IPS-18c (cell line): ENCODE measurements at regions not wholly inside any gene's neighbourhood (a gene's known extent, or its start where the extent isn't known, plus 50 kb on each side); places are given as distances from the start of the nearest gene placed in this dataset.

Source experiments
- H3K4me3 ChIP-seq: 2 replicates; pipeline ENCODE4 v1.7.0; 2013; ENCODE audit warnings: low read depth, mild to moderate bottlenecking, low read length, moderate library complexity; ENCODE audit not compliant: insufficient read depth
- H3K9me3 ChIP-seq: one replicate; pipeline ENCODE4 v1.6.1; 2013; ENCODE audit warnings: mild to moderate bottlenecking, low read length, moderate library complexity; ENCODE audit not compliant: control insufficient read depth, insufficient read depth

DNA sequence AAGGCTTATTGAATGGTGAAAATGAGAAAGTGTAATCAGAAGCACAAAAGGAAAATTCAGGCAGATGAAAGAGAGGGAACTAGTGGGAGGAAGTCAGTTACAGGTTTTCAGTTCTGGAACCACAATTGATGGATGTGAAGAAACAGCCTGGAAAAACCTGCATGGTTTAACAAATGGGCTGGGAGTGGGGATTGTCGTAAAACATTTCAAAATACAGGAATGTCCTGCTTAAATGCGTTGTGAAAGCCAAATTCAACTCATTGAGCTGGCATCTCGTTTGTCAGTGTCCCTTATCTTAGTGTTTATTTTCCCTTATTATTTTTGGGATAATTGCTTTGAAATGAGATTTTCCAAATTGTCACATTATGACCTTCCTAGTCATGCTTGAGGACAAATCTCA lies 106.5 kb upstream of the RFC3 start:
- no peaks in the 10 kb centered on the region for H3K9me3 ChIP-seq

DNA sequence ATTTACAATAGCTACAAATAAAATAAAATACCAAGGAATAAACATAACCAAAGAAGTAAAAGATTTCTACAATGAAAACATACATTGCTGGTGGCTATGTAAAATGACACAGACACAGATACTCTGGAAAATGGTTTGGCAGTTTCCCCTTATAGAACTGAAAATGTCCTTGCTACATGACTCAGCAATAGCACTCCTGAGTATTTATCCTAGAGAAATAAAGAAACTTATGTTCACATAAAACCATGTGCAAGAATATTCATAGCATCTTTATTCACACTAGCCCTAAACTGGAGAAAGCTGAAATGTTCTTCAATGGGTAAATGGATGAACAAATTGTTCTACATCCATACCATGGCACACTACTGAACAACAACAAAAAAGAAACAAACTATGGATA lies 100.2 kb upstream of the RFC3 start:
- H3K4me3 ChIP-seq = no peak overlapping the region
- no peaks in the 10 kb centered on the region for H3K9me3 ChIP-seq

More for the DNA sequence above, 106.5 kb upstream of the RFC3 start:
- H3K4me3 ChIP-seq = no peak overlapping the region

DNA sequence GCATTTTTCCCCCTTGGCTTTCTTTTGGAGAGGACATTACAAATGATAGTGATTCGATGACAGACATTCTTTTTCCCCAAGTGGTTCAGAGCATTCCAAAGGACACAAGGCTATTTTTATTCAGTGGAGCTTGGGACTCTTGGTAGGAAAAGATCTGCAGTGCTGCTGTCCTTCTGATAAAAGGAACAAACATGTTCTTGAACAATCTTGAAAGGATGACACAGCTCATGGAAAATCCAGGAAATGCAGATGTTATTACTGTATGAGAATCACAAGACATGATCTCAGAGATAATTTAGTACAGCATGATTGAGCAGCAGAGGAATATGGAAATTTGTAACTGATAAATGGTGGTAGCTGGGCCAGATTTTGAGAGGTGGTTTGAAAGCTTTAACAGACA lies 96.2 kb upstream of the RFC3 start:
- no peaks in the 10 kb centered on the region for H3K9me3 ChIP-seq
- H3K4me3 ChIP-seq = no peak overlapping the region

DNA sequence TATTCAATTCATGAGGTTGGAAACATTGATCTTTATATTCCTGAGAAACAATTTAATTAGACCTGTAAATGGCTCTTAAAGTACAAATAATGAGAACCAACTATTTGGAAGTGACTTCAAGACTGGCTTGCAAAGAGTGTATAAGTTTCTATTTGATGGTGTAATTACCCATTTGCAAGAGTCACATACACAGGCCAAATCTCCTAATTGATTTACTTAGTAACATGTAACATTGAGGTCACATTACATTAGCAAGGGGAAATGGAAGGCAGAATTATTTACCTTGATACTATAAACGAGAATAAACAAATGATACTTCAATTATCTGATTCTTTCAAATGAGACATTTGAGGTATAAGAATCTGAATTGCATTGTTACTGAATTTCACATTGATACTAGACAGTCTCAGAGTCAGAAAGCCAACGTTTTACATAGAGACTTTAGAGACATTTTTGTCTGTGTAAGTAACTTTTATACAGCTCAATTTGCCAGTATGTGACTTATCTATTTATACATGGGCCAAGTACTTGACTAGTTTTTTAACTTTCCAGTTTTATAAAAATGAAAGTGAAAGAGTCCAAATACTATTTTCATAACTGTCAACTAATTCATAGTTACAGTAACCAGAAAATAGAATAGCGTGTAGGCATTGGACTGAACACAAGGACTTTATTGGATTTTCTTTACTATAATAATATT lies 95.6 kb upstream of the RFC3 start:
- Histone ChIP-seq H3K9me3 (no peaks in the 10 kb centered on the region), H3K4me3 (no peak overlapping the region)

DNA sequence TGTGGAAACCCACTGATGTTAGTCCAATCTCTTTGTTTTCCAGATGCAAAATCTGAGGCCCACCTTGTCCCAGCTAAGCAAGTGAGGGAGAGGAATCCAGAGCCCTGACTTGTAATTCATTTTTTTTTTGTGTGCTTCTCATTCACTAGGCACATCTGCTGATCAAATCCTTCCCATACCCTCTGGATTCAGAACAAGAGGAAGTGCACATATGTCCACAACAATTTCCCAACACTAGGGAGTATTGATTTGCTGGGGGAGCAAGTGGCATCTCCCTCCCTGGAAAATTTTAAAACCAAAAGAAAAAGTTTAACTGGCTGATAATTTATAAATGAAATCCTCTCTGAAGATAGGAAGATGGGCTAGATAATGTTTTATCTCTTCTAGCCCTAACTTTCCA lies 94.6 kb upstream of the RFC3 start:
- Histone ChIP-seq H3K4me3 (no peak overlapping the region), H3K9me3 (no peaks in the 10 kb centered on the region)

DNA sequence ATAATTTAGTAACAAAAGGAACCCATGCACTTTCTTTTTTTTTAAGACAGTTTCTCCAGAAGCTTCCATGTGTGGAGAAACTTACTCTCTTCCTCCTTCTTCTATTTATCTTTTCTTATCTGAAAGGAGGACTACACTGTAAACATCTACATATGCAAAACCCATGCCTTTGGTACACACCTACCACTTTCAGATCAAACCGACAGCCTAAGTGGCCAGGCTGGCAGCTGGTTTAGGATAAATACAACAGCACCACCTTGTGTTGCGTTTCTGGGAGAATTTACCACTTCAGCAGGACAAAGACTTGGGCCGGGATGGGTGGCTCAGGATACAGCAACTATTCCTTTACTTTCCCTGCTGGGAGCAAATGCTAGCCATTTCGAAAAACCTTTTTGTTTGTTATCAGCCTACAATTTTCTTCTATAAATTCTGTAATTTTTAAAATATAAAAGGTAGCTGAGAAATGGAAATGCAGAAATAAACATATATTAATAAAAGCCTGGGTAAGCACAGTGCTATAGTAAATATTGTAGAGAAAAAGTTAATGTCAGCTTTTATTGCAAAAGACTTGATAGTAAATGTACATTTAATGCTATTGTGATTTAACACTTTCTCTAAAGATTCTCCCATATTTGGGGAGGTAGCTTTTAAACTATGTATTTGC lies 94.0 kb upstream of the RFC3 start:
- Histone ChIP-seq H3K4me3 (no peak overlapping the region), H3K9me3 (no peaks in the 10 kb centered on the region)

DNA sequence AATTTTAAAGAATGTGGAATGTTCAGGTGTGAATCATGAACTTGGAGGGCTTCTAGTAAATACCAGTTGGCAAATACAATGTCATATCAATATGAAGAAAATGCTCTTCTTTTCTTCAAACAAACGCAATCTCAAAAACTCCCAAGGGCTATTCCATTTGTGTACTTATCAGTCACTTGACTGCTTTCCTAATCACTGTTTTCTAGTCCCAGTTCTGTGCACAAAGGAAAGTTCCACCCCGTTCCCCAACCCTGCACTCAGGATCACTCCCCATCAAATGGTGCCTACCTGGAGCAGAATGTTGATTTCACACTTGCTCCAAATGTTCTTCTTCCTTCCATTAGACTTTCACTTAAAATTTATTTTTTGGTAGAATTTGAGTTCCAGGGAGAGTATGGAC lies 92.6 kb upstream of the RFC3 start:
- Histone ChIP-seq H3K9me3 (no peaks in the 10 kb centered on the region), H3K4me3 (no peak overlapping the region)

DNA sequence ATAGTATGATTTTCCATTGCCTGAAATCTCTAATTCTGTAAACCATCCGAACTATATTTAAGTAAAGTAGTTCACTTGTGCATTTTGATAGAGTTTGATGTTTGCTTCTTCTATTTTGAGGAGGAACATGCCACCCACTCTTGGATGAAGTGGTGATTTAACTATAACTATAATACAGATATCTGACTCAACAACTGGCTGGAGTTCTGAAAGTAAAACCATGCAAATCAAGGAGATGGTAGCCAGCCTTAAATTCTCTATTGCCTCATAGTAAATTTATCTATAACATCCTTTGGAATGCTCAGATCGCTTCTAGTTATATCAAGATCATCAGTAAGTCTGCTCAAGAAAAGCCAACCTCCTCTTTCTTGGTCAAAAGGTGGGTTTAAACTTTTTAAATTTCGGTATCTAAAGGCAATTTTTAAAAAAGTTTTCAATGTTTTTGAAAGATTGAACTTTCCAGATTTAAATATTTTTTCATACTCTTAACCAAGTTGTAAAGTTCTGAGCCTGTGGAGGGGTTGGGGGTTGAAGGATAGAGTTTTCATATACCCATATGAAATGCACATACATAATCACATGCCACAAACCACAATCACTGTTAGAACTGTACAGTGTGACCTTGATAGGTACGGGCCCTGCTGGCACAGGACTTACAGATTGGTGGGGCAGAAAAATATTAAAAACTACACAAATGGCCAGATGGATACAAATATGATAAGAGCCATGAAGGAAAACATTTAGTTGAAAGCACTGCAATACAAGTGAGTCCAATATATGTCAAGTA lies 90.5 kb upstream of the RFC3 start:
- Histone ChIP-seq H3K4me3 (no peak overlapping the region), H3K9me3 (no peaks in the 10 kb centered on the region)

DNA sequence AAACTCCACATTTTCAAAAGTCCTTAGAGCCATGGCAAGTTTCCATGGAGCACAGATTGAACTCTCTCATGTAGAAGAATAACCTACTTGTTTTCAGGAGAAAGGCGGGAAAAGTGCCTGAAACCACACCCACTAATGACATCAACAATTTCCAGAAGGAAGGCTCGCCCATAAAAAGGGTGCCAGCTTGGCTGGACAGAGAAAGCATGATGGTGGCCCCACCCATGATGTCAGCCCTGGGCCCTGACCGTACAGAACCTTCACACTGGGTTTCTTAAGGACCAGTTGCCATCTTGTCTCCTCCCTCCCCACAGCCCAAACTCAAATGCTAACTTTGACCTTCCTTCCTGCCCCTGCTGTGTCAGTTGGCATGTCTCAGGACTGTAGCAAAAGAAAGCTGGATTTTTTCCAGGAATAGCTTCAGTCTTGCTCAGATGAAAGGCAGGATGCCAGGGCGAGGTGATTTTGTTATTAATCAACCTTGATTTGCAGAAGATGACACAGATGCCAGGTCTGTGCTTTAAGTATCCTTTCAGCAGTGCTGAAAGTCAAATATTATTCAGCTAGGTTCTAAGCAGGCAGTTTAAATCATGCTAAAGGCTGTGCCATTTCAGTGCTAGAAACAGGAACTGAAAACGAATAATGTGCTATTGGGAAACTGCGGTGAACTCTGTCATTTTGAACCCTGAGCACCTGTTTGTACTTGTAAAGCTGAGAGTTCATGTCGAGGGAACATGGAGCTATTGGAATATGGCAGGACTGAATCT lies 89.5 kb upstream of the RFC3 start:
- Histone ChIP-seq H3K4me3 (no peak overlapping the region), H3K9me3 (no peaks in the 10 kb centered on the region)

DNA sequence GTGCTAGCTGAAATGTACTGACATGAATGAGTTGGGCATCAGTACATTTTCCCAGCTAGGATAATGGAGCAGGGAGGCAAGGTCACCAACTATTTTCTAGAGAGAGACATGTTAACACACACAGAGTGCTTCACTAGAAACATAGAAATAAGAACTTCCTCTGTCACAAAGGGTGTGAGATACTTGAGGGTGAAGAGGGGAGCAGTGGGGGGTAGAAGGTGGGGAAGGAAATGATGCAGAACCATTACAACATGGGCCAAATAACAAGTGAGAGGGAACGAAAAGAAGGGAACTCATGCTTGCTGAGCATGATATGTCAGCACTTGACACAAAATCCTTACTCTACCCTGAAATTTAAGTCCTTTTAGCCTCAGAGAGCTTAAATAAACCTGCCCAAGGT lies 87.8 kb upstream of the RFC3 start:
- Histone ChIP-seq H3K9me3 (no peaks in the 10 kb centered on the region), H3K4me3 (no peak overlapping the region)

DNA sequence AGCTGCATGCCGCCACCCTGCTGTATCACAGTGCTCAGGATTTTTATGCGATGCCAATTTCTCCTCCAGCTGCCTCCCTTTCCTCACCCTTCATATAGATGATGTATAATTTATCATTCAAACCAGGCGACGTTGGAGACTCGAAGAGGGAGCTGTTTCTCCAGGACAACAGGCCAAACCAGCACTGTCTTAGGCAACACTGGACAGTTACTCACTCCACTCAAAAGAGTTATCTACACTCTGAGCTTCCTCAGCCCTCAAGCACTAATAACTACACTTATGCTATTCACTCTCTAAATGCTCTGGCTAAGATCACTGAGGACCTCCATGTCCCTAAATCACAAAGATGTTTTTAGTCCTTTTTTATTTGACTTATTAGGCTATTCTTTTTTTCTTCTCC lies 87.3 kb upstream of the RFC3 start:
- no peak overlapping the region for H3K4me3 ChIP-seq
- H3K9me3 ChIP-seq = no peaks in the 10 kb centered on the region

DNA sequence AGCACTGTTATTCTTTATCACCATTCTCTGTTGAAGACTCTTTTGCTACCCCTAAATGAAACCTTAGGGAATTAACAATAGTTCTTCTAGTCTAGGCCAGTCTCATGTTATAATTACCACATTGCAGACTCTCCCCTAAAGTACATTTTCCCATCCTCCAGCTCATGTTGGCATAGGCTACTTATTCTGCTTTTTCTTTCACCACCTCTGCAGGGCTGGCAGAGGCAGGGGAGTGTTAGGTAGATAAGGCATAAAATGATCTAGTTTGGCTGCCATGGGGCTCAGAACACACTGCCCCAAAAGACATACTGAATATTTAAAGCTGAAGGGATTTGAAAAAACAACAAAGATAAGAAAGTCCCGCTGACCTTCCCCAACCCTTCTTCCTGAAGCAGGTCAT lies 82.7 kb upstream of the RFC3 start:
- Histone ChIP-seq H3K9me3 (no peaks in the 10 kb centered on the region), H3K4me3 (no peak overlapping the region)

DNA sequence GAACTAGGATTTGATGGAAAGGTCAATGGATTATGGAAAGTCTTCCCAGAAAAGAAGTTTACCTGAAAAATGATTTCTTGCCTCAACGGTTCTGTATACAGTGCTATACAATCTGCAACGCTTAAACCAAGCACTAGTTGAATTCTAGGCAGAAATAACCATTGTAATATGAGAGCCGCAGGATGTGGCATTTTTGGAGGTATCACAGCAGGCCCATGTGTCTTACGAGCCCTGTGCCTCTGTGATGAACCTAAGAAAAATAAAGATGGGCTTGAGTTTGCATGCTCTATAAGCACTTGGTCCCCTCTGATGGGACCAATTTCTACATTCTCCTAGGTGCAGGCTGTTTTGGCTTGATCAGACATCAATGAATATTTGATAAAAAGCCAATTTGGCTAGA lies 78.7 kb upstream of the RFC3 start:
- no peak overlapping the region for H3K4me3 ChIP-seq
- H3K9me3 ChIP-seq = no peaks in the 10 kb centered on the region

DNA sequence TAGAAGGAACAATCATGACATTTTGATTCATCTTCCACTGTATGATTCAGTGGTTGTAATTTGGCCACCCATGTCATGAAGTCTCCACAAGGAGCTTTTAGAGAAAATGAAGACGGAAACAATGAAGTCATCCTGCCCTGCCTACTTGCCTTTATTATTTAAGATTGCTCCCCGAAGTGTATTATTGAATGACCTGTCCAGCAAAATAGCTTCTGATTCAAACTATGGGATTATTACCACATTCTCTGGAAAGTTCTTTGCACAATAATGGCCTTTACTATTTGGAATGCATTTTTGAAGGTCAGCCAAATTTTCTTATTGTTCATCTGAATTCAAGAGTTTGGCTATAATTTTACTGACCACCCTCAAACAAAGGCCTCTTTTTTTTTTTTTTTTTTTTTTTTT lies 77.8 kb upstream of the RFC3 start:
- no peak overlapping the region for H3K4me3 ChIP-seq
- H3K9me3 ChIP-seq = no peaks in the 10 kb centered on the region

DNA sequence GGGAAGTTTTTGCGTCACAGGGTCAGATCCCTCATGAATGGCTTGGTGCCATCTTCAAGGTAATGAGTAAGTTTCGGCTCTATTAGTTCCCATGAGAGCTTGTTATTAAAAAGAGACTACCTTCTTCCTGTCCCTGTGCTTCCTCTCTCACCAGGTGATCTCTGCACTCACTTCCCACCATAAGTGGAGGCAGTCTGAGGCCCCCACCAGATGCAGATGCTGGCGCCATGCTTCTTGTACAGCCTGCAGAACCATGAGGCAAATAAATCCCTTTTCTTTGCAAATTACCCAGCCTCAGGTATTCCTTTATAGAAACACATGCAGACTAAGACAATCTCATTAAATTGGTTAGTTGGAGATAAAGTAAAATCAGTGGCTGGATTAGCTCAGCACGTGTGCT lies 75.6 kb upstream of the RFC3 start:
- H3K4me3 ChIP-seq = no peak overlapping the region
- no peaks in the 10 kb centered on the region for H3K9me3 ChIP-seq

DNA sequence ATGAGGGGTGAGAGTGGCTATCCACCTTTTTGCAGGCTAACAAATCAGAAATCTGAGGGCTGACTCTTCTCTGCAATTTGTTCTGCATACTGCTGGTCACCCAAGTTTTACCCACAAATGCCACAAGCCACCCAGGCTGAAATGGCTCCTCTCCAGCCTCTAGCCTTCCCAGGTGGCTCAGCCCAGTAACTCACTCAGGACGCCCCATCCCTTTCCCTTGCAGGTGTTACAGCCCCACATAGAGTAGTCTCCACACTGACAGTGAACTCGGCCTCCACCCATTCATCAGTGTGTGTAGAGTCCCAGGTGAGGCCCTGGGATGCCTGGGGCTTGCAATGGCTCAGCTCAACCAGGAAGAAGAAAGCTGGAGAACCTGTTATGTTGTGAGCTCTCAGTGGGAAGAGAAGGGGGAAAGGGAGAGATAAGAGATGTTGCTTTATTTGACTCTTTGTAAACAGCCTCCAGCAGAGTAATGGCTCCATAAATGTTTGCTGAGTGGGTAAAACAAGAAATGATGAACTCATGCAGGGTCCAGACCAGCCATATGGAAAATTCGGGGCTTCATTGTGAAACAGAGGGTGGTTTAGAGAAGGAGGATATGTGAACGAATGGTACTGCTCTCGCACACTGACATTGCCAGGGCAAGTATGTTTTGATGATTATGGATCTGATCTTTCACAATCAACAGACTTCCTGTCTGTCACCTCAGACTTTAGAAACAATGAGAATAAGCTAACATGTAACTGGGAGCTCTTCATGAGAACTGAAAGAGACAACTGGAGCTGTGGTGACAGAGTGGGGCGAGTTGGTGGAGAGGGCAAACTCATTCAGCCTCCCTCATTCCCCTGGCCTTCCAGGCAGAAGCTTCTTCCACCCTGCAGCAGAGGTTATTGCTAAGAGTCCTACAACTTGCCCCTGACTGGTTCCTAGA lies 74.2 kb upstream of the RFC3 start:
- Histone ChIP-seq H3K4me3 (no peak overlapping the region), H3K9me3 (no peaks in the 10 kb centered on the region)
